ENCODE measurements at regions not wholly inside any gene's neighbourhood (a gene's known extent, or its start where the extent isn't known, plus 50 kb on each side); places are given as distances from the start of the nearest gene placed in this dataset.
"Not testable (repeated sequence)": the region's sequence is repeated elsewhere in the genome, so short reads cannot be mapped to it uniquely, and the experiment has no call there.

DNA sequence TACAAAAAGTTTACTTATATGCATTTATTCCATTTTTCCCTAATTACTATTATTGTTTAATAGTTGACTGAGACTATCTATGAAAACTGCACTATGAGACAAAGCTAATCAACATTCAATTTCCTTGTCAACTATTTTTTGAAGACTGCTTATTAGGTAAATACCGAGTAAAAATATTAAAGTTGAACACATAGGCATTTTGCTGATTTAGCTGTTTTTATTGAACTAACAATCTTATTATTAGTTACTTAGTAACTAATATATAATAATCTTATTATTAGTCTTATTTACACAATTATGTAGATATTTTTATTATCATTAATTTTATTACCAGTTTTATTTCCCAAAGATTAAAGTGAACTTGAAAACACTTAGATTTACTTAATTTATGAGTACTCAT is 728.8 kb downstream of the TENT5A start:
- TF ChIP-seq, protein P1, sequence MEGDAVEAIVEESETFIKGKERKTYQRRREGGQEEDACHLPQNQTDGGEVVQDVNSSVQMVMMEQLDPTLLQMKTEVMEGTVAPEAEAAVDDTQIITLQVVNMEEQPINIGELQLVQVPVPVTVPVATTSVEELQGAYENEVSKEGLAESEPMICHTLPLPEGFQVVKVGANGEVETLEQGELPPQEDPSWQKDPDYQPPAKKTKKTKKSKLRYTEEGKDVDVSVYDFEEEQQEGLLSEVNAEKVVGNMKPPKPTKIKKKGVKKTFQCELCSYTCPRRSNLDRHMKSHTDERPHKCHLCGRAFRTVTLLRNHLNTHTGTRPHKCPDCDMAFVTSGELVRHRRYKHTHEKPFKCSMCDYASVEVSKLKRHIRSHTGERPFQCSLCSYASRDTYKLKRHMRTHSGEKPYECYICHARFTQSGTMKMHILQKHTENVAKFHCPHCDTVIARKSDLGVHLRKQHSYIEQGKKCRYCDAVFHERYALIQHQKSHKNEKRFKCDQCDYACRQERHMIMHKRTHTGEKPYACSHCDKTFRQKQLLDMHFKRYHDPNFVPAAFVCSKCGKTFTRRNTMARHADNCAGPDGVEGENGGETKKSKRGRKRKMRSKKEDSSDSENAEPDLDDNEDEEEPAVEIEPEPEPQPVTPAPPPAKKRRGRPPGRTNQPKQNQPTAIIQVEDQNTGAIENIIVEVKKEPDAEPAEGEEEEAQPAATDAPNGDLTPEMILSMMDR (IDR thresholded peaks at IDR 0.05), result no peak
- TF ChIP-seq POLR2A (IDR thresholded peaks at IDR 0.05), result no peak
- no peak for TF ChIP-seq POLR2AphosphoS5 (IDR thresholded peaks at IDR 0.05)
- TF ChIP-seq EP300 (IDR thresholded peaks at IDR 0.05; ENCODE audit: low read depth), result no peak
- H3K27me3 ChIP-seq, result no peaks in the 10 kb centered on the region
- H3K9me3 ChIP-seq, result no peaks in the 10 kb centered on the region
- no peak overlapping the region for H3K27ac ChIP-seq
- no peaks in the 10 kb centered on the region for H3K36me3 ChIP-seq
- H3K4me1 ChIP-seq, result no peaks in the 10 kb centered on the region
- intact Hi-C loops (cut with DNase I; ENCODE audit: low total_unique reads), result no loop called here
- in situ Hi-C loops (cut with MboI; ENCODE audit: low pct_ligation_motif_present in 1 of 4, low pct_unique_long_range_greater_than_20kb in 1 of 4, low sequenced_read_pairs in 3 of 4), result no loop called here
- WGBS, 2 donors (ENCODE audit: low coverage in 1 of 2), result 43 to 86% methylated on average over 1 of the region's 1 CpG
- DNase-seq, result no peak
- H3K4me3 ChIP-seq, result no peak overlapping the region

DNA sequence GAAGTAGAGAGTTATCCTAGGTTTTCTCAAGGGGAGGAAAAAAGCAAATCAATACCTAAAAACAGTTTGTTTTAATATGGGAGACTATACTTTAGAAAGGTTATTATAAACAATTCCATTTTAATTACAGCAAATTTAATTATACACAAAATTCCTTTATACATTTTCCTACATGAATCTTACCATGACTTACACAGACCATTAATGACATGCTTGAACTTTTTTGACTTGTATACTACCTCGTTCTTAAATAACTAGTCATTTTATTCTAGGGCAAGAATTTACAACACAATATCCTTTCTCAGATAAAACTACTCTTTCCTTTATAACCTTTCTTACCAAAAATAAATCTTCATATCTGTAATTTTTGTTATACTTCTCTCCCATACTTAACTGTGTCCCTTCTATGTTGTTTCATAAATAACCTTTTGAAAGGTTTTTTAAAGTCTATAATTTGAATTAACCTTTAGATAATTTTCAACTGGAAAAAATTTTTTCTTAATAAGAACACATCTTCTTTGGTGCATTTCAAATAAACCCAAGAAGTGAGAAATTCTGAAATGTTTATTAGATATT is 729.4 kb downstream of the TENT5A start:
- no peak for DNase-seq
- H3K9me3 ChIP-seq, result no peaks in the 10 kb centered on the region
- H3K27me3 ChIP-seq, result no peaks in the 10 kb centered on the region
- no peak overlapping the region for H3K4me3 ChIP-seq
- no peaks in the 10 kb centered on the region for H3K4me1 ChIP-seq
- in situ Hi-C loops (cut with MboI; ENCODE audit: low pct_ligation_motif_present in 1 of 4, low pct_unique_long_range_greater_than_20kb in 1 of 4, low sequenced_read_pairs in 3 of 4) (no loop called here), intact Hi-C loops (cut with DNase I; ENCODE audit: low total_unique reads) (no loop called here)
- 49 to 64% methylated on average over 1 of the region's 1 CpG for WGBS, 2 donors (ENCODE audit: low coverage in 1 of 2)
- H3K27ac ChIP-seq, result no peak overlapping the region
- no peak for TF ChIP-seq POLR2AphosphoS5 (IDR thresholded peaks at IDR 0.05)
- TF ChIP-seq EP300 (IDR thresholded peaks at IDR 0.05; ENCODE audit: low read depth), result no peak
- TF ChIP-seq POLR2A (IDR thresholded peaks at IDR 0.05), result no peak
- TF ChIP-seq, protein P1 (IDR thresholded peaks at IDR 0.05), result no peak
- H3K36me3 ChIP-seq, result no peaks in the 10 kb centered on the region

GRCh38 chr6:81017586-81017985 is 734.9 kb downstream of the TENT5A start:
- H3K4me3 ChIP-seq; H3K9me3 ChIP-seq; intact Hi-C loops (cut with DNase I; ENCODE audit: low total_unique reads); H3K36me3 ChIP-seq; in situ Hi-C loops (cut with MboI; ENCODE audit: low pct_ligation_motif_present in 1 of 4, low pct_unique_long_range_greater_than_20kb in 1 of 4, low sequenced_read_pairs in 3 of 4); H3K27ac ChIP-seq; H3K27me3 ChIP-seq; H3K4me1 ChIP-seq; DNase-seq: not testable (repeated sequence)
- WGBS, 2 donors (ENCODE audit: low coverage in 1 of 2), result 84% methylated on average over 6 of the region's 6 CpGs; no CpG with 5 or more reads in 1 of the 2 donors

- Histone ChIP-seq H3K9me3 (no peaks in the 10 kb centered on the region), H3K27ac (no peak overlapping the region), H3K27me3 (no peaks in the 10 kb centered on the region), H3K4me1 (no peaks in the 10 kb centered on the region), H3K36me3 (no peaks in the 10 kb centered on the region), H3K4me3 (no peak overlapping the region)
- intact Hi-C loops (cut with DNase I; ENCODE audit: low total_unique reads) (no loop called here), in situ Hi-C loops (cut with MboI; ENCODE audit: low pct_ligation_motif_present in 1 of 4, low pct_unique_long_range_greater_than_20kb in 1 of 4, low sequenced_read_pairs in 3 of 4) (no loop called here)
- no peak for DNase-seq
- TF ChIP-seq POLR2AphosphoS5 (IDR thresholded peaks at IDR 0.05) (no peak), POLR2A (IDR thresholded peaks at IDR 0.05) (no peak), EP300 (IDR thresholded peaks at IDR 0.05; ENCODE audit: low read depth) (no peak)
- TF ChIP-seq, protein P1 (IDR thresholded peaks at IDR 0.05), result no peak
Measured at GRCh38 chr6:81003894-81004293, 748.6 kb downstream of the TENT5A start.

- Histone ChIP-seq H3K9me3 (no peaks in the 10 kb centered on the region), H3K4me1 (no peaks in the 10 kb centered on the region), H3K36me3 (no peaks in the 10 kb centered on the region), H3K27ac (no peak overlapping the region), H3K27me3 (no peaks in the 10 kb centered on the region), H3K4me3 (no peak overlapping the region)
- no peak for TF ChIP-seq EP300 (IDR thresholded peaks at IDR 0.05; ENCODE audit: low read depth)
- TF ChIP-seq POLR2A (IDR thresholded peaks at IDR 0.05), result no peak
- no peak for DNase-seq
- intact Hi-C loops (cut with DNase I; ENCODE audit: low total_unique reads) (no loop called here), in situ Hi-C loops (cut with MboI; ENCODE audit: low pct_ligation_motif_present in 1 of 4, low pct_unique_long_range_greater_than_20kb in 1 of 4, low sequenced_read_pairs in 3 of 4) (no loop called here)
- WGBS, 2 donors (ENCODE audit: low coverage in 1 of 2), result 55 to 59% methylated on average over 2 of the region's 2 CpGs
Measured at GRCh38 chr6:81003156-81003555, 749.3 kb downstream of the TENT5A start.

All from transverse colon (tissue), 4 donors.